PC-3 (cell line): ENCODE measurements at regions not wholly inside any gene's neighbourhood (a gene's known extent, or its start where the extent isn't known, plus 50 kb on each side); places are given as distances from the start of the nearest gene placed in this dataset.

Source experiments
- ATAC-seq: fragments of 200-7000 bp; cut with Tn5 transposase; 2 replicates; pipeline ENCODE4 v1.9.1; 2020; ENCODE audit warnings: mild to moderate bottlenecking, moderate library complexity
- BruUV-seq: library from RNA; stranded (reverse); fragments of 400-500 nt; replicated peaks from 2 replicates; lab custom pipeline; 2021; lab: Mats Ljungman, UMichigan
- CTCF ChIA-PET: fragments of 300-600 bp; sonication (Branson Sonifier 250); formaldehyde crosslinking; loops from one replicate; lab custom pipeline; 2022; ENCODE audit warnings: antibody characterized with exemption; lab: Charles Lee
- POLR2A ChIA-PET: fragments of 300-600 bp; sonication (Branson Sonifier 250); formaldehyde crosslinking; loops from one replicate; lab custom pipeline; 2022; ENCODE audit warnings: antibody characterized with exemption; ENCODE audit not compliant: unreplicated experiment; lab: Charles Lee
- DNase-seq: peaks from one replicate; pipeline ENCODE4 v3.0.0-alpha.2; 2015
- H2AFZ ChIP-seq: fragments of 300-600 bp; sonication (generic); 2 replicates; pipeline ENCODE4 v1.6.0; 2016; ENCODE audit warnings: antibody characterized with exemption, low read length
- H3F3A ChIP-seq: fragments of 300-600 bp; sonication (generic); one replicate; pipeline ENCODE4 v1.6.0; 2017; ENCODE audit warnings: antibody characterized with exemption, low read length, control low read depth, mild to moderate bottlenecking; ENCODE audit not compliant: unreplicated experiment
- H3K27ac ChIP-seq: fragments of 300-600 bp; sonication (generic); 2 replicates; pipeline ENCODE4 v1.5.1; 2016; ENCODE audit warnings: mild to moderate bottlenecking, low read length
- H3K27me3 ChIP-seq: fragments of 300-600 bp; sonication (generic); 2 replicates; pipeline ENCODE4 v1.6.1; 2016; ENCODE audit warnings: low read length, mixed read lengths
- H3K36me3 ChIP-seq: fragments of 300-600 bp; sonication (generic); 2 replicates; pipeline ENCODE4 v1.6.1; 2016; ENCODE audit warnings: low read depth, mixed run types, low read length, mixed read lengths
- H3K4me1 ChIP-seq: fragments of 300-600 bp; sonication (generic); 2 replicates; pipeline ENCODE4 v1.5.1; 2016; ENCODE audit warnings: low read length; ENCODE audit not compliant: insufficient read depth
- H3K4me2 ChIP-seq: fragments of 300-600 bp; sonication (generic); 2 replicates; pipeline ENCODE4 v1.6.0; 2016; ENCODE audit warnings: low read length
- H3K4me3 ChIP-seq: fragments of 300-600 bp; sonication (generic); 2 replicates; pipeline ENCODE4 v1.5.1; 2016; ENCODE audit warnings: mild to moderate bottlenecking, low read length, mixed read lengths
- H3K79me2 ChIP-seq: fragments of 300-600 bp; sonication (generic); 2 replicates; pipeline ENCODE4 v1.6.1; 2017; ENCODE audit warnings: low read length, mixed read lengths
- H3K9ac ChIP-seq: fragments of 300-600 bp; sonication (generic); 2 replicates; pipeline ENCODE4 v1.6.0; 2016; ENCODE audit warnings: mild to moderate bottlenecking, low read length
- H3K9me2 ChIP-seq: fragments of 300-600 bp; sonication (generic); replicated peaks from 2 replicates; pipeline ENCODE4 v1.6.1; 2016; ENCODE audit warnings: mixed run types, low read length, mixed read lengths
- H3K9me3 ChIP-seq: fragments of 300-600 bp; sonication (generic); 2 replicates; pipeline ENCODE4 v1.6.1; 2016; ENCODE audit warnings: low read length, mixed read lengths
- H4K20me1 ChIP-seq: fragments of 300-600 bp; sonication (generic); 2 replicates; pipeline ENCODE4 v1.6.1; 2016; ENCODE audit warnings: low read length, mixed read lengths
- CTCF ChIP-seq: fragments of 300-600 bp; sonication (generic); conservative IDR thresholded peaks from 2 replicates; pipeline ENCODE4 v1.5.1; 2017; ENCODE audit warnings: antibody characterized with exemption, low read depth, mild to moderate bottlenecking, low read length
- EZH2 ChIP-seq: fragments of 300-600 bp; sonication (generic); IDR thresholded peaks from one replicate; pipeline ENCODE4 v1.6.1; 2017; ENCODE audit warnings: antibody characterized with exemption, mild to moderate bottlenecking, low read length; ENCODE audit not compliant: unreplicated experiment
- EZH2phosphoT487 ChIP-seq: fragments of 300-600 bp; sonication (generic); IDR thresholded peaks from 2 replicates; pipeline ENCODE4 v1.6.1; 2018; ENCODE audit warnings: mild to moderate bottlenecking, antibody characterized with exemption, low read length, borderline replicate concordance
- intact Hi-C: fragments of 100-400 bp; cut with micrococcal nuclease; formaldehyde crosslinking; loops from 2 replicates; pipeline ENCODE4 v1.9.0; 2023

GRCh38 chr3:5583920-5584319 lies 396.4 kb downstream of the EDEM1 start:
- no peak for ATAC-seq
- Histone ChIP-seq H3K27ac (no peak overlapping the region), H3K9ac (no peak overlapping the region), H3K79me2 (no peaks in the 10 kb centered on the region), H2AFZ (peak overlapping the region; percentile 12; the same call in 1 of the 2 replicates), H3F3A (no peaks in the 10 kb centered on the region), H3K4me2 (0 out of 2 replicates have a peak overlapping the region, but pooled peaks have one; percentile 29), H3K4me3 (no peak overlapping the region), H4K20me1 (no peaks in the 10 kb centered on the region), H3K27me3 (no peaks in the 10 kb centered on the region; the same call in 1 of the 2 replicates), H3K9me2 (no peaks in the 10 kb centered on the region), H3K4me1 (peaks cover 6% of the 10 kb centered on the region; the same call in 1 of the 2 replicates), H3K36me3 (no peaks in the 10 kb centered on the region), H3K9me3 (no peaks in the 10 kb centered on the region)
- POLR2A ChIA-PET, result no interaction called here
- DNase-seq, result peak; percentile 32
- CTCF ChIA-PET, result no interaction called here
- TF ChIP-seq CTCF (peak; percentile 40; the same call in 1 of the 2 replicates), EZH2phosphoT487 (no peak), EZH2 (no peak)
- BruUV-seq, result no TSS peak
- intact Hi-C loops, result no loop called here

- no TSS peak for BruUV-seq
- Histone ChIP-seq H3K4me3 (no peak overlapping the region), H3K4me1 (peaks cover 6% of the 10 kb centered on the region; the same call in 1 of the 2 replicates), H3K27me3 (no peaks in the 10 kb centered on the region; the same call in 1 of the 2 replicates), H3K36me3 (no peaks in the 10 kb centered on the region), H4K20me1 (no peaks in the 10 kb centered on the region), H3F3A (no peaks in the 10 kb centered on the region), H3K79me2 (no peaks in the 10 kb centered on the region), H2AFZ (no peak overlapping the region), H3K4me2 (no peak overlapping the region), H3K9ac (no peak overlapping the region), H3K9me3 (no peaks in the 10 kb centered on the region), H3K27ac (no peak overlapping the region), H3K9me2 (no peaks in the 10 kb centered on the region)
- CTCF ChIA-PET, result no interaction called here
- intact Hi-C loops, result no loop called here
- DNase-seq (no peak), ATAC-seq (no peak)
- TF ChIP-seq CTCF (no peak), EZH2phosphoT487 (no peak), EZH2 (no peak)
- POLR2A ChIA-PET, result no interaction called here
These were observed 397.6 kb downstream of the EDEM1 start for GRCh38 chr3:5585085-5585484.

GRCh38 chr3:5606884-5607472 lies 419.5 kb downstream of the EDEM1 start:
- H3K4me1 ChIP-seq, result no peaks in the 10 kb centered on the region
- no peaks in the 10 kb centered on the region for H4K20me1 ChIP-seq
- H3K9ac ChIP-seq, result no peak overlapping the region
- no peaks in the 10 kb centered on the region for H3K79me2 ChIP-seq
- no peak for TF ChIP-seq CTCF
- TF ChIP-seq EZH2phosphoT487, result no peak
- no peak for TF ChIP-seq EZH2
- peaks cover 5% of the 10 kb centered on the region; the same call in 1 of the 2 replicates for H3K9me3 ChIP-seq
- ATAC-seq (no peak), DNase-seq (no peak)
- H3K4me3 ChIP-seq, result no peak overlapping the region
- H3K9me2 ChIP-seq, result no peaks in the 10 kb centered on the region
- no peak overlapping the region for H3K27ac ChIP-seq
- no peaks in the 10 kb centered on the region for H3K36me3 ChIP-seq
- ChIA-PET POLR2A (no interaction called here), CTCF (no interaction called here)
- H3K27me3 ChIP-seq, result no peaks in the 10 kb centered on the region
- no peak overlapping the region for H2AFZ ChIP-seq
- no peaks in the 10 kb centered on the region for H3F3A ChIP-seq
- BruUV-seq, result no TSS peak
- intact Hi-C loops, result no loop called here
- no peak overlapping the region for H3K4me2 ChIP-seq
